SK-N-SH treated with all-trans-retinoic acid at 6 μM for 48 hours (cell line): ENCODE measurements at regions not wholly inside any gene's neighbourhood (a gene's known extent, or its start where the extent isn't known, plus 50 kb on each side); places are given as distances from the start of the nearest gene placed in this dataset.

ENCODE experiments used
- ATAC-seq: fragments of 200-7000 bp; cut with Tn5 transposase; 3 replicates; pipeline ENCODE4 v1.9.1; 2020; ENCODE audit warnings: mild to moderate bottlenecking, moderate library complexity
- BACH2 ChIP-seq: fragments of 250-450 bp; sonication (Bioruptor Pico); IDR thresholded peaks from 2 replicates; pipeline ENCODE4 v1.9.0; 2021; ENCODE audit warnings: mild to moderate bottlenecking, borderline replicate concordance
- CSDC2 ChIP-seq: fragments of 250-450 bp; sonication (Bioruptor Pico); IDR thresholded peaks from 2 replicates; pipeline ENCODE4 v1.5.0; 2020; ENCODE audit warnings: mild to moderate bottlenecking, moderate library complexity
- CSRNP3 ChIP-seq: fragments of 250-450 bp; sonication (Bioruptor Pico); IDR thresholded peaks from 2 replicates; pipeline ENCODE4 v1.5.1; 2021; ENCODE audit warnings: mild to moderate bottlenecking, moderate library complexity
- ESRRG ChIP-seq: fragments of 250-450 bp; sonication (Bioruptor Pico); IDR thresholded peaks from 2 replicates; pipeline ENCODE4 v1.6.1; 2021; ENCODE audit warnings: mild to moderate bottlenecking
- GLIS3 ChIP-seq: fragments of 250-450 bp; sonication (Bioruptor Pico); IDR thresholded peaks from 2 replicates; pipeline ENCODE4 v1.5.0; 2020; ENCODE audit warnings: mild to moderate bottlenecking, moderate library complexity
- ISL1 ChIP-seq: fragments of 250-450 bp; sonication (Bioruptor Pico); IDR thresholded peaks from 2 replicates; pipeline ENCODE4 v2.1.2; 2022; ENCODE audit warnings: mild to moderate bottlenecking, moderate library complexity
- OSR1 ChIP-seq: fragments of 250-450 bp; sonication (Bioruptor Pico); IDR thresholded peaks from 2 replicates; pipeline ENCODE4 v1.8.0; 2022; ENCODE audit warnings: moderate library complexity, mild to moderate bottlenecking, inconsistent platforms
- PATZ1 ChIP-seq: fragments of 250-450 bp; sonication (Bioruptor Pico); IDR thresholded peaks from 2 replicates; pipeline ENCODE4 v1.8.0; 2020; ENCODE audit warnings: mild to moderate bottlenecking, moderate library complexity, borderline replicate concordance
- SNAI2 ChIP-seq: fragments of 250-450 bp; sonication (Bioruptor Pico); IDR thresholded peaks from 2 replicates; pipeline ENCODE4 v1.5.0; 2020; ENCODE audit warnings: mild to moderate bottlenecking, moderate library complexity
- TCF4 ChIP-seq: fragments of 250-450 bp; sonication (Bioruptor Pico); IDR thresholded peaks from 2 replicates; pipeline ENCODE4 v1.8.0; 2021; ENCODE audit warnings: mild to moderate bottlenecking, moderate library complexity, borderline replicate concordance
- TOX ChIP-seq: fragments of 250-450 bp; sonication (Bioruptor Pico); IDR thresholded peaks from 2 replicates; pipeline ENCODE4 v1.8.0; 2021; ENCODE audit warnings: mild to moderate bottlenecking, moderate library complexity, borderline replicate concordance
- ZC3H10 ChIP-seq: fragments of 250-450 bp; sonication (Bioruptor Pico); IDR thresholded peaks from 2 replicates; pipeline ENCODE4 v1.5.1; 2021; ENCODE audit warnings: mild to moderate bottlenecking, moderate library complexity
- ZFP3 ChIP-seq: fragments of 250-450 bp; sonication (Bioruptor Pico); IDR thresholded peaks from 2 replicates; pipeline ENCODE4 v1.5.0; 2020; ENCODE audit warnings: mild to moderate bottlenecking, moderate library complexity
- ZNF565 ChIP-seq: fragments of 450-650 bp; formaldehyde crosslinking; conservative IDR thresholded peaks from 2 replicates; pipeline ENCODE4 v1.5.0; 2020; ENCODE audit warnings: low read depth, mild to moderate bottlenecking, moderate library complexity
- ZNF70 ChIP-seq: fragments of 450-650 bp; formaldehyde crosslinking; IDR thresholded peaks from 2 replicates; pipeline ENCODE4 v1.5.0; 2020; ENCODE audit warnings: mild to moderate bottlenecking, moderate library complexity

GRCh38 chr4:52529983-52530382, 129.1 kb downstream of the USP46 start:
- TF ChIP-seq ZC3H10: no peak
- TF ChIP-seq ZFP3 (CRISPR knock-in tag): no peak
- ATAC-seq: no peak

GRCh38 chr4:52535793-52536192, 123.3 kb downstream of the USP46 start:
- ATAC-seq: no peak
- TF ChIP-seq ISL1 (CRISPR knock-in tag): no peak
- no peak for TF ChIP-seq CSRNP3
- TF ChIP-seq ESRRG (CRISPR knock-in tag): no peak
- TF ChIP-seq ZNF70 (CRISPR knock-in tag): no peak
- TF ChIP-seq GLIS3 (CRISPR knock-in tag): no peak
- no peak for TF ChIP-seq TCF4 (CRISPR knock-in tag)
- TF ChIP-seq SNAI2 (CRISPR knock-in tag): no peak
- TF ChIP-seq ZFP3 (CRISPR knock-in tag): no peak
- no peak for TF ChIP-seq ZNF565 (CRISPR knock-in tag)
- no peak for TF ChIP-seq TOX (CRISPR knock-in tag)
- no peak for TF ChIP-seq ZC3H10
- TF ChIP-seq BACH2: no peak
- TF ChIP-seq CSDC2 (CRISPR knock-in tag): no peak
- TF ChIP-seq PATZ1 (CRISPR knock-in tag): no peak
- no peak for TF ChIP-seq OSR1 (CRISPR knock-in tag)
